ENCODE measurements at regions not wholly inside any gene's neighbourhood (a gene's known extent, or its start where the extent isn't known, plus 50 kb on each side); places are given as distances from the start of the nearest gene placed in this dataset.

- TF ChIP-seq CTCF (conservative IDR thresholded peaks at IDR 0.05) (no peak), ZFX (IDR thresholded peaks at IDR 0.05) (no peak)
Observed at GRCh38 chr6:132025468-132025867, 74.3 kb upstream of the CCN2 start.
